ENCODE measurements at regions not wholly inside any gene's neighbourhood (a gene's known extent, or its start where the extent isn't known, plus 50 kb on each side); places are given as distances from the start of the nearest gene placed in this dataset.
A peak's percentile ranks its signal among the peaks of the same experiment; 100 is the strongest.

DNA sequence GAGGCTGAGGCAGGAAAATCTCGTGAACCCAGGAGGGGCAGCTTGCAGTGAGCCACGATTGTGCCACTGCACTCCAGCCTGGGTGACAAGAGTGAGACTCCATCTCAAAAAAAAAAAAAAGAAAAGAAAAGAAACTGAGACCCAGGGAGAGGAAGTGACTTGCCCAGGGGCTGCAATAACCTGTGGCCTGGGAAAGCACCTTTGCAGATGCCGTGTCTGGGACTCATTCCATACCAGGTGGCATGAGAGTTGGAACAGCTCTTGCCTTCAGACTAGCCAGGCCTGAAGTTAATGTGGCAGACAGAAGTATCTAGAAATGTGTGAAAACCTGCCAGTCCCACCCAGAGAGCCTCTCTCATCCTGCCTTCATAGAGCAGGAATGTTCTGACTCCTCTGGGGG is 65.4 kb downstream of the PHETA1 start:
- no peak for DNase-seq (ENCODE audit: low spot score)
- Histone ChIP-seq H3K9me3 (ENCODE audit: low read depth) (no peaks in the 10 kb centered on the region), H3K4me2 (no peak overlapping the region), H3K9me2 (replicated peaks; ENCODE audit: insufficient read depth) (no peaks in the 10 kb centered on the region), H3K4me3 (no peak overlapping the region), H3K27me3 (no peaks in the 10 kb centered on the region), H3K79me2 (no peaks in the 10 kb centered on the region), H3K4me1 (ENCODE audit: insufficient read depth) (no peaks in the 10 kb centered on the region), H3K36me3 (replicated peaks; ENCODE audit: insufficient read depth, low read depth) (no peaks in the 10 kb centered on the region), H4K20me1 (ENCODE audit: insufficient read depth, poor library complexity, severe bottlenecking) (no peaks in the 10 kb centered on the region), H3K27ac (no peak overlapping the region), H2AFZ (no peak overlapping the region)
- 86% methylated on average over 3 of the region's 3 CpGs for WGBS (ENCODE audit: low lambda C conversion rate, missing lambda C conversion rate)
- TF ChIP-seq EZH2phosphoT487 (IDR thresholded peaks at IDR 0.05; ENCODE audit: low read depth, severe bottlenecking, unreplicated experiment) (no peak), EZH2 (IDR thresholded peaks at IDR 0.05; ENCODE audit: borderline replicate concordance) (no peak)
- TF ChIP-seq, protein P1, sequence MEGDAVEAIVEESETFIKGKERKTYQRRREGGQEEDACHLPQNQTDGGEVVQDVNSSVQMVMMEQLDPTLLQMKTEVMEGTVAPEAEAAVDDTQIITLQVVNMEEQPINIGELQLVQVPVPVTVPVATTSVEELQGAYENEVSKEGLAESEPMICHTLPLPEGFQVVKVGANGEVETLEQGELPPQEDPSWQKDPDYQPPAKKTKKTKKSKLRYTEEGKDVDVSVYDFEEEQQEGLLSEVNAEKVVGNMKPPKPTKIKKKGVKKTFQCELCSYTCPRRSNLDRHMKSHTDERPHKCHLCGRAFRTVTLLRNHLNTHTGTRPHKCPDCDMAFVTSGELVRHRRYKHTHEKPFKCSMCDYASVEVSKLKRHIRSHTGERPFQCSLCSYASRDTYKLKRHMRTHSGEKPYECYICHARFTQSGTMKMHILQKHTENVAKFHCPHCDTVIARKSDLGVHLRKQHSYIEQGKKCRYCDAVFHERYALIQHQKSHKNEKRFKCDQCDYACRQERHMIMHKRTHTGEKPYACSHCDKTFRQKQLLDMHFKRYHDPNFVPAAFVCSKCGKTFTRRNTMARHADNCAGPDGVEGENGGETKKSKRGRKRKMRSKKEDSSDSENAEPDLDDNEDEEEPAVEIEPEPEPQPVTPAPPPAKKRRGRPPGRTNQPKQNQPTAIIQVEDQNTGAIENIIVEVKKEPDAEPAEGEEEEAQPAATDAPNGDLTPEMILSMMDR (IDR thresholded peaks at IDR 0.05; ENCODE audit: poor library complexity): no peak

GRCh38 chr12:111298582-111299436 is 70.1 kb downstream of the PHETA1 start:
- WGBS (ENCODE audit: low lambda C conversion rate, missing lambda C conversion rate): 61% methylated on average over 14 of the region's 14 CpGs
- Histone ChIP-seq H2AFZ (no peak overlapping the region), H3K79me2 (no peaks in the 10 kb centered on the region), H3K27ac (no peak overlapping the region), H3K9me2 (replicated peaks; ENCODE audit: insufficient read depth) (no peaks in the 10 kb centered on the region), H3K4me2 (no peak overlapping the region), H3K27me3 (no peaks in the 10 kb centered on the region), H4K20me1 (ENCODE audit: insufficient read depth, poor library complexity, severe bottlenecking) (no peaks in the 10 kb centered on the region), H3K36me3 (replicated peaks; ENCODE audit: insufficient read depth, low read depth) (no peaks in the 10 kb centered on the region), H3K4me3 (no peak overlapping the region), H3K4me1 (ENCODE audit: insufficient read depth) (no peaks in the 10 kb centered on the region), H3K9me3 (ENCODE audit: low read depth) (no peaks in the 10 kb centered on the region)
- TF ChIP-seq, protein P1 (IDR thresholded peaks at IDR 0.05; ENCODE audit: poor library complexity): peak; percentile 86
- no peak for TF ChIP-seq EZH2 (IDR thresholded peaks at IDR 0.05; ENCODE audit: borderline replicate concordance)
- DNase-seq (ENCODE audit: low spot score): peak; percentile 82

DNA sequence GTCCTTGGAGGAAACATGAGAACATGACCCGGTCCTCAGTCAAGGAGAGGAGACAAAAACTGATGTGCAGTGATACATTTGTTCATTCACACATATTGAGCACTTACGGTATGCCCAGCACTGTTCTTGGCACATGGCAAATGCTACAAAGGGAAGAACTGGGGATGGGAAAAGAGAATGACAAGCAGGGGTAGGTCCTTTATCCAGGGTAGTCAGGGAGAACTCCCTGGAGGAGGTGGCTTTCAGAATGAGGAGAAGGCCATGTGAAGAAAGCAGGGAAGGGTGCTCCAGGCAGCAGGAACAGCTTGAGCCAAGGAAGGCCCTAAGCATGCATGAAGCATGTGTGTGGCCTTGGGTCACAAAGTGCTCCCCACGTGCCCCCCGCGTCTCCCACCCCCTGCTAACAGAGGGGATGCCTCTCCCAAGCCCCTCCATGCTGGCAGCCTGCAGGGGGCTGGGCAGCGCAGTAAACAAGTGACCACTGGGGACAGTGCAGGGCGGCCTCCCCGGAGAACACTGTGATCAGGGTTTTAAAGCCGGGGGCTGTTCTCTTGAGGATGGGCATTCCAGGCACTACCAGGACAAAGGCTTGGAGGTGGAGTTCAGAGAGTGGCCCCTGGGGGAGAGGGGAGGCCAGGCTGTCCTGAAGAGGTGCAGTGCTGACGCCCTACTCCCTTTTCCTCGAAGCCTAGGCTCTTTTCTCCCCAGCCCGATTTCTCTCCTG is 71.0 kb downstream of the PHETA1 start:
- Histone ChIP-seq H3K4me2 (no peak overlapping the region), H4K20me1 (ENCODE audit: insufficient read depth, poor library complexity, severe bottlenecking) (no peaks in the 10 kb centered on the region), H3K27ac (no peak overlapping the region), H3K9me2 (replicated peaks; ENCODE audit: insufficient read depth) (no peaks in the 10 kb centered on the region), H3K4me3 (no peak overlapping the region), H3K79me2 (no peaks in the 10 kb centered on the region), H2AFZ (no peak overlapping the region), H3K4me1 (ENCODE audit: insufficient read depth) (no peaks in the 10 kb centered on the region), H3K9me3 (ENCODE audit: low read depth) (no peaks in the 10 kb centered on the region), H3K27me3 (no peaks in the 10 kb centered on the region), H3K36me3 (replicated peaks; ENCODE audit: insufficient read depth, low read depth) (no peaks in the 10 kb centered on the region)
- TF ChIP-seq EZH2phosphoT487 (IDR thresholded peaks at IDR 0.05; ENCODE audit: low read depth, severe bottlenecking, unreplicated experiment): no peak
- no peak for TF ChIP-seq EZH2 (IDR thresholded peaks at IDR 0.05; ENCODE audit: borderline replicate concordance)
- TF ChIP-seq, protein P1 (IDR thresholded peaks at IDR 0.05; ENCODE audit: poor library complexity): no peak
- WGBS (ENCODE audit: low lambda C conversion rate, missing lambda C conversion rate): 78% methylated on average over 12 of the region's 12 CpGs
- DNase-seq (ENCODE audit: low spot score): no peak

All from hepatocyte (in vitro differentiated cells).